ENCODE measurements at regions not wholly inside any gene's neighbourhood (a gene's known extent, or its start where the extent isn't known, plus 50 kb on each side); places are given as distances from the start of the nearest gene placed in this dataset.

GRCh38 chr4:129972257-129972656 lies 876.3 kb downstream of the C4orf33 start:
- WGBS (ENCODE audit: extremely low coverage, insufficient coverage, insufficient read length): no CpG with 5 or more reads among the region's 1 CpG
- H3K79me1 ChIP-seq (ENCODE audit: low read length): no peaks in the 10 kb centered on the region
- no peak for DNase-seq
- no peak overlapping the region for H2BK120ac ChIP-seq (ENCODE audit: insufficient read depth, low read length, poor library complexity)
- no peak overlapping the region for H4K91ac ChIP-seq (ENCODE audit: low read depth, low read length)
- no peak overlapping the region for H4K12ac ChIP-seq (ENCODE audit: low read depth, low read length)
- H3K36me3 ChIP-seq (ENCODE audit: control insufficient read depth in 1 of 2, insufficient read depth in 2 of 2, low read length in 2 of 2): no peaks in the 10 kb centered on the region
- H3K9ac ChIP-seq (ENCODE audit: low read length): no peak overlapping the region
- H3K4me2 ChIP-seq (ENCODE audit: low read length): no peak overlapping the region
- no peak overlapping the region for H2AK5ac ChIP-seq (ENCODE audit: low read length)
- no peak overlapping the region for H2BK5ac ChIP-seq (ENCODE audit: low read depth, low read length, poor library complexity)
- no peaks in the 10 kb centered on the region for H3K9me3 ChIP-seq (ENCODE audit: insufficient read depth, low read depth, low read length)
- no peak overlapping the region for H4K8ac ChIP-seq (ENCODE audit: low read depth, low read length)
- no peak overlapping the region for H3K14ac ChIP-seq (ENCODE audit: low read length)
- H3K18ac ChIP-seq (ENCODE audit: low read length): no peak overlapping the region
- no peaks in the 10 kb centered on the region for H3K4me1 ChIP-seq (ENCODE audit: control insufficient read depth in 1 of 2, insufficient read depth in 2 of 2, low read length in 2 of 2)
- no peak overlapping the region for H3K4ac ChIP-seq (ENCODE audit: low read depth, low read length)
- H3K27ac ChIP-seq (ENCODE audit: low read depth, low read length): no peak overlapping the region
- H3K27me3 ChIP-seq (ENCODE audit: insufficient read depth, low read length): no peaks in the 10 kb centered on the region
- no peak overlapping the region for H2BK12ac ChIP-seq (ENCODE audit: low read length)
- H3K4me3 ChIP-seq (ENCODE audit: low read depth, low read length): no peak overlapping the region
- no peak overlapping the region for H2AFZ ChIP-seq (ENCODE audit: insufficient read depth, low read length, poor library complexity)
- no peak overlapping the region for H3K23ac ChIP-seq (ENCODE audit: low read length)
- H3K79me2 ChIP-seq (ENCODE audit: control insufficient read depth, insufficient read depth, low read length, poor library complexity): no peaks in the 10 kb centered on the region

- Histone ChIP-seq H3K4me3 (ENCODE audit: low read depth, low read length) (no peak overlapping the region), H3K79me2 (ENCODE audit: control insufficient read depth, insufficient read depth, low read length, poor library complexity) (no peaks in the 10 kb centered on the region), H4K91ac (ENCODE audit: low read depth, low read length) (no peak overlapping the region), H4K8ac (ENCODE audit: low read depth, low read length) (no peak overlapping the region), H3K9me3 (ENCODE audit: insufficient read depth, low read depth, low read length) (no peaks in the 10 kb centered on the region), H3K18ac (ENCODE audit: low read length) (no peak overlapping the region), H3K23ac (ENCODE audit: low read length) (no peak overlapping the region), H3K4ac (ENCODE audit: low read depth, low read length) (no peak overlapping the region), H3K79me1 (ENCODE audit: low read length) (no peaks in the 10 kb centered on the region), H2BK12ac (ENCODE audit: low read length) (no peak overlapping the region), H2AK5ac (ENCODE audit: low read length) (no peak overlapping the region), H3K27me3 (ENCODE audit: insufficient read depth, low read length) (no peaks in the 10 kb centered on the region), H2BK5ac (ENCODE audit: low read depth, low read length, poor library complexity) (no peak overlapping the region), H2BK120ac (ENCODE audit: insufficient read depth, low read length, poor library complexity) (no peak overlapping the region), H3K36me3 (ENCODE audit: control insufficient read depth in 1 of 2, insufficient read depth in 2 of 2, low read length in 2 of 2) (no peaks in the 10 kb centered on the region), H3K14ac (ENCODE audit: low read length) (no peak overlapping the region), H3K4me1 (ENCODE audit: control insufficient read depth in 1 of 2, insufficient read depth in 2 of 2, low read length in 2 of 2) (no peaks in the 10 kb centered on the region), H3K27ac (ENCODE audit: low read depth, low read length) (no peak overlapping the region), H3K4me2 (ENCODE audit: low read length) (no peak overlapping the region), H3K9ac (ENCODE audit: low read length) (no peak overlapping the region), H4K12ac (ENCODE audit: low read depth, low read length) (no peak overlapping the region), H2AFZ (ENCODE audit: insufficient read depth, low read length, poor library complexity) (no peak overlapping the region)
- no peak for DNase-seq
These were observed 878.8 kb downstream of the C4orf33 start for GRCh38 chr4:129974730-129975129.

GRCh38 chr4:129978315-129978714 lies 882.4 kb downstream of the C4orf33 start:
- H3K79me1 ChIP-seq (ENCODE audit: low read length): no peaks in the 10 kb centered on the region
- WGBS (ENCODE audit: extremely low coverage, insufficient coverage, insufficient read length): no CpG with 5 or more reads among the region's 4 CpGs

GRCh38 chr4:129988957-129989356 lies 893.0 kb downstream of the C4orf33 start:
- no peaks in the 10 kb centered on the region for H3K9me3 ChIP-seq (ENCODE audit: insufficient read depth, low read depth, low read length)
- H3K14ac ChIP-seq (ENCODE audit: low read length): no peak overlapping the region
- H2BK120ac ChIP-seq (ENCODE audit: insufficient read depth, low read length, poor library complexity): no peak overlapping the region
- no peak overlapping the region for H3K27ac ChIP-seq (ENCODE audit: low read depth, low read length)
- H3K36me3 ChIP-seq (ENCODE audit: control insufficient read depth in 1 of 2, insufficient read depth in 2 of 2, low read length in 2 of 2): no peaks in the 10 kb centered on the region
- no peak overlapping the region for H3K4me3 ChIP-seq (ENCODE audit: low read depth, low read length)
- no peak overlapping the region for H3K9ac ChIP-seq (ENCODE audit: low read length)
- H3K23ac ChIP-seq (ENCODE audit: low read length): no peak overlapping the region
- H2BK12ac ChIP-seq (ENCODE audit: low read length): no peak overlapping the region
- no peak overlapping the region for H2AK5ac ChIP-seq (ENCODE audit: low read length)
- DNase-seq: no peak
- H4K91ac ChIP-seq (ENCODE audit: low read depth, low read length): no peak overlapping the region
- H3K79me2 ChIP-seq (ENCODE audit: control insufficient read depth, insufficient read depth, low read length, poor library complexity): no peaks in the 10 kb centered on the region
- no peak overlapping the region for H2BK5ac ChIP-seq (ENCODE audit: low read depth, low read length, poor library complexity)
- no peak overlapping the region for H3K18ac ChIP-seq (ENCODE audit: low read length)
- no peak overlapping the region for H3K4me2 ChIP-seq (ENCODE audit: low read length)
- no peak overlapping the region for H3K4ac ChIP-seq (ENCODE audit: low read depth, low read length)
- no peaks in the 10 kb centered on the region for H3K27me3 ChIP-seq (ENCODE audit: insufficient read depth, low read length)
- H3K4me1 ChIP-seq (ENCODE audit: control insufficient read depth in 1 of 2, insufficient read depth in 2 of 2, low read length in 2 of 2): no peaks in the 10 kb centered on the region
- no peak overlapping the region for H4K12ac ChIP-seq (ENCODE audit: low read depth, low read length)
- no peak overlapping the region for H4K8ac ChIP-seq (ENCODE audit: low read depth, low read length)
- H3K79me1 ChIP-seq (ENCODE audit: low read length): no peaks in the 10 kb centered on the region
- H2AFZ ChIP-seq (ENCODE audit: insufficient read depth, low read length, poor library complexity): no peak overlapping the region

More at GRCh38 chr4:129978315-129978714, 882.4 kb downstream of the C4orf33 start:
- no peak overlapping the region for H2BK12ac ChIP-seq (ENCODE audit: low read length)
- H4K91ac ChIP-seq (ENCODE audit: low read depth, low read length): no peak overlapping the region
- H3K27ac ChIP-seq (ENCODE audit: low read depth, low read length): no peak overlapping the region
- no peak overlapping the region for H2BK5ac ChIP-seq (ENCODE audit: low read depth, low read length, poor library complexity)
- H3K23ac ChIP-seq (ENCODE audit: low read length): no peak overlapping the region
- H3K27me3 ChIP-seq (ENCODE audit: insufficient read depth, low read length): no peaks in the 10 kb centered on the region
- H3K4ac ChIP-seq (ENCODE audit: low read depth, low read length): no peak overlapping the region
- no peaks in the 10 kb centered on the region for H3K36me3 ChIP-seq (ENCODE audit: control insufficient read depth in 1 of 2, insufficient read depth in 2 of 2, low read length in 2 of 2)
- H4K8ac ChIP-seq (ENCODE audit: low read depth, low read length): no peak overlapping the region
- H3K9ac ChIP-seq (ENCODE audit: low read length): no peak overlapping the region
- no peak for DNase-seq
- no peak overlapping the region for H3K4me2 ChIP-seq (ENCODE audit: low read length)
- H3K4me1 ChIP-seq (ENCODE audit: control insufficient read depth in 1 of 2, insufficient read depth in 2 of 2, low read length in 2 of 2): no peaks in the 10 kb centered on the region
- no peaks in the 10 kb centered on the region for H3K79me2 ChIP-seq (ENCODE audit: control insufficient read depth, insufficient read depth, low read length, poor library complexity)
- H2AK5ac ChIP-seq (ENCODE audit: low read length): no peak overlapping the region
- no peak overlapping the region for H2AFZ ChIP-seq (ENCODE audit: insufficient read depth, low read length, poor library complexity)
- no peak overlapping the region for H3K4me3 ChIP-seq (ENCODE audit: low read depth, low read length)
- no peak overlapping the region for H3K18ac ChIP-seq (ENCODE audit: low read length)
- no peak overlapping the region for H3K14ac ChIP-seq (ENCODE audit: low read length)
- H3K9me3 ChIP-seq (ENCODE audit: insufficient read depth, low read depth, low read length): no peaks in the 10 kb centered on the region
- H2BK120ac ChIP-seq (ENCODE audit: insufficient read depth, low read length, poor library complexity): no peak overlapping the region
- no peak overlapping the region for H4K12ac ChIP-seq (ENCODE audit: low read depth, low read length)

- Histone ChIP-seq H2AK5ac (ENCODE audit: low read length) (no peak overlapping the region), H2AFZ (ENCODE audit: insufficient read depth, low read length, poor library complexity) (no peak overlapping the region), H4K91ac (ENCODE audit: low read depth, low read length) (no peak overlapping the region), H2BK12ac (ENCODE audit: low read length) (no peak overlapping the region), H3K27ac (ENCODE audit: low read depth, low read length) (no peak overlapping the region), H3K79me1 (ENCODE audit: low read length) (no peaks in the 10 kb centered on the region), H3K4me2 (ENCODE audit: low read length) (no peak overlapping the region), H2BK5ac (ENCODE audit: low read depth, low read length, poor library complexity) (no peak overlapping the region), H3K79me2 (ENCODE audit: control insufficient read depth, insufficient read depth, low read length, poor library complexity) (no peaks in the 10 kb centered on the region), H3K23ac (ENCODE audit: low read length) (no peak overlapping the region), H3K14ac (ENCODE audit: low read length) (no peak overlapping the region), H3K9ac (ENCODE audit: low read length) (no peak overlapping the region), H4K8ac (ENCODE audit: low read depth, low read length) (no peak overlapping the region), H4K12ac (ENCODE audit: low read depth, low read length) (no peak overlapping the region), H3K4me3 (ENCODE audit: low read depth, low read length) (no peak overlapping the region), H3K27me3 (ENCODE audit: insufficient read depth, low read length) (no peaks in the 10 kb centered on the region), H3K9me3 (ENCODE audit: insufficient read depth, low read depth, low read length) (peaks cover 2% of the 10 kb centered on the region), H3K4me1 (ENCODE audit: control insufficient read depth in 1 of 2, insufficient read depth in 2 of 2, low read length in 2 of 2) (no peaks in the 10 kb centered on the region), H3K36me3 (ENCODE audit: control insufficient read depth in 1 of 2, insufficient read depth in 2 of 2, low read length in 2 of 2) (no peaks in the 10 kb centered on the region), H3K18ac (ENCODE audit: low read length) (no peak overlapping the region), H3K4ac (ENCODE audit: low read depth, low read length) (no peak overlapping the region), H2BK120ac (ENCODE audit: insufficient read depth, low read length, poor library complexity) (no peak overlapping the region)
- DNase-seq: no peak
- WGBS (ENCODE audit: extremely low coverage, insufficient coverage, insufficient read length): no CpG with 5 or more reads among the region's 4 CpGs
These were observed 898.8 kb downstream of the C4orf33 start for GRCh38 chr4:129994715-129995114.
